AG08395 (cell line): ENCODE measurements at regions not wholly inside any gene's neighbourhood (a gene's known extent, or its start where the extent isn't known, plus 50 kb on each side); places are given as distances from the start of the nearest gene placed in this dataset.

Experiments
- DNase-seq: peaks from one replicate; pipeline ENCODE4 v3.0.0; 2012; ENCODE audit warnings: mixed read lengths, low spot score

DNA sequence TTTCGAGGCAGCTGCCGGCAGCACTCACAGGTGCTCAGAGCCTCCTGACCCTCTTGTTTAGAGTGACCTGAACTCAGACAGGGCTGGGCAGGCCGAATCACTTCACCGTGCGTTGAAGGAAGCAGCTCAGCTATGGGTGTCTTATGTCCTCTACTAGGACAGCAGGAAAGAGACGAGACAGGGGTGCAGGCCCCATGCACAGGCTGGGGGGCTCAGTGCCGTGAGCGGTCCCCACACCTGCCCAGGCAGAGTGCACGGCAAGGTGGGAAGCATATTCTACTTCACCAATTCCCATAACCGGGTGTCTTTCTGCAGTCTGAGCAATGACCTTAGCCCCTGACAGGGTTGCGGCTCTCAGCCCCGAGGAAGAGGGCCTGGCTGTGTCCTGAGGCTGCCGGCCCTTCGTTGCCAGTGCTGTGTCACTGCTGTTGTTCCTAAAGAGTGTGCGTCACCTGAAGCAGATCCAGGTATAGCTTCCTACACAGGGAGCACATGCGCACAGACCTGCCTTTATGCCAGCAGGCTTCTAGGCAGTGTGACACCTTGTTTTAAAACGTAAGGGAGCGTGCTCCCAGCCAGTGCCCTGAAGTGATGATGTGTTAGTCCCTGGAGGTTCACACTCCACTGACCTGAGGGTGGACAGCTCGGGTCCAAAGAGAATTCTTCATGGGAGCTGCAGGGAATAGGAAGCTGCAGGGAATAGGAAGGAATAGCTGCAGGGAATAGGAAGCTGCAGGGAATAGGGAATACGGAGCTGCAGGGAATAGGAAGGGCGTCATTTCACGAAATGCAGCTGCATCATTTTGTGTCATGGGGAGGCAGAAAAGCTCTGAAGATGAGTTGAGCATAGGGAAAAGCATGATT, 207.9 kb upstream of the SALL3 start:
- no peak for DNase-seq

- DNase-seq = no peak
Observed at GRCh38 chr18:78772360-78773302, 207.0 kb upstream of the SALL3 start.

- DNase-seq = no peak
Observed at GRCh38 chr18:78773303-78773755, 206.3 kb upstream of the SALL3 start.

- no peak for DNase-seq
Observed at GRCh38 chr18:78773819-78774218, 205.8 kb upstream of the SALL3 start.

DNA sequence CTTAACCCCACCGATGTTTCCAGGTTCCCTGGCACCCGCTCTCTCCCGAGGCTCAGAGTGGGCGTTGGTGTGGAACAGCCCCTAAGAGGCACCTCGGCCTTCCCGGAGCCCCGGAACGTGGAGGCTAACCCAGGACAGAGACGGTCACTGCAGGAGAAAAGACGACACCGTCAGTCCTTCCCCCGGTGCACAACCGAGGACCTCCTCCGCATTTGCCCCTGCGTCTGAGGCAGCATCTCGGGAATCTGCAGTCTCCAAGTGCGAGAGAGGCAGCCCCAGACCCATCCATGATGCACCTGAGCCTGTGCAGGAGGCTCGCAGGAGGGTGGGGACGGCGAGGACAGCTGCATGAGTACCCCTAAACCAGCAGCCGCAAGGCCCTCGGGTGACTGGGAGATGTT, 204.9 kb upstream of the SALL3 start:
- no peak for DNase-seq

- no peak for DNase-seq
Observed at GRCh38 chr18:78776151-78776550, 203.5 kb upstream of the SALL3 start.

- DNase-seq = no peak
Observed at GRCh38 chr18:78776706-78777285, 202.8 kb upstream of the SALL3 start.

- DNase-seq = no peak
Observed at GRCh38 chr18:78777992-78778391, 201.6 kb upstream of the SALL3 start.

GRCh38 chr18:78778651-78779050, 201.0 kb upstream of the SALL3 start:
- DNase-seq = no peak

GRCh38 chr18:78779996-78780718, 199.5 kb upstream of the SALL3 start:
- DNase-seq = no peak

DNA sequence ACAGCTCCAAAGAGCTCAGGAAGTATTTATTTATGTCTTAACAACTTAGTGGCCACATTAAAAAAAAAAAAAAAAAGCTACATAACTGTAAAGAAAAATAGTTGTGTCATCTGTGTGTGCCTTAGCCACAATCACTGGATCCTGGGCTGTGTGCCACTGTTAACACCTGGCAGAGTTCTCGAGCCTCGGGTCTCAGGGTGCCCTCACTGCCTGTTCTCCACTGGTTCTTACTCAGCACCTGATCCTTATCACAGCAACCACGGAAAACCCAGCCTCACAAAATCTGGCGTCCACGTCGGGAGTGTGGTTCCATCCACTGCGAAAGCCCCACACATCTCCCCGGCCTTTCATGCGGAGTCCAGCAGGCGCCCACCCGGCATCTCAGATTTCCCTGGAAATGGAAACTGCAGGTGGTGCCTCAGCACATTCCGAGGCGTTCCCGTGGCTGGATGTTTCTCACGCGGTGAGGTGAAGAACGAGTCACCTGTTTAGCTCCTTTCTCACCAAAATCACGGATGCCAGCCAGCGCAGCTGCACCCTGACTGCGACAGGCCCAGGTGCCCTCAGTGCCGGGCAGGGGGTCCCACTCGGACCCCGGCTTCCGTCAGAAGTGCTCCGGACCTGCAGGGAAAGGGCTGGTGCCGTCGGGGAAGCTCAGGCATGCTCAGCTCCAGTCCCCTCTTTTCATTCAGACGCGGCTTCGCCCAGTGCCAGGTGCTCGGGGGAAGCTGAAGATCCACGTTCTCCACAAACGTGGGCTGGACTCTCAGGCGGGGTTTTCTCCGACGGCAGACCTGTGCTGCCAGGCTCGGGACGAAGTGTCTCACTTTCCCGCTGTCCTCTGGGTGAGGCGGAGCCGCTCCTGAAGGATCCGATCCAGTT, 198.7 kb upstream of the SALL3 start:
- no peak for DNase-seq

GRCh38 chr18:78781601-78781960, 198.0 kb upstream of the SALL3 start:
- DNase-seq = no peak

- DNase-seq = no peak
Observed at GRCh38 chr18:78782951-78783563, 196.6 kb upstream of the SALL3 start.

GRCh38 chr18:78783564-78783960, 196.1 kb upstream of the SALL3 start:
- no peak for DNase-seq

DNA sequence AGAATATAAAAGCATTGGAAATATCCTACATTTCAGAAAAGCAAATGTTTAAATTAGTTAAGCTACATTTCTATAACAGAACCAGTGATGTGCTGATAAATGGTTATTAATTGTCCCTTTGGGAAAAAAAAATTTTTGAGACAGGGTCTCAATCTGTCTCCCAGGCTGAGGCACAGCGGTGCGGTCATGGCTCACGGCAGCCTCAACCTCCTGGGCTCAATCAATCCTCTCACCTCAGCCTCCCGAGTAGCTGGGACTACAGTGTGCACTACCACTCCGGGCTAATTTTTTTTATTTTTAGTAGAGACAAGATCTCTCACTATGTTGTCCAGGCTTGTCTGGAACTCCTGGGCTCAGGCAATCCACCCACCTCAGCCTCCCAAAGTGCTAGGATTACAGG, 194.8 kb upstream of the SALL3 start:
- no peak for DNase-seq

GRCh38 chr18:78785706-78786105, 193.9 kb upstream of the SALL3 start:
- DNase-seq = no peak

DNA sequence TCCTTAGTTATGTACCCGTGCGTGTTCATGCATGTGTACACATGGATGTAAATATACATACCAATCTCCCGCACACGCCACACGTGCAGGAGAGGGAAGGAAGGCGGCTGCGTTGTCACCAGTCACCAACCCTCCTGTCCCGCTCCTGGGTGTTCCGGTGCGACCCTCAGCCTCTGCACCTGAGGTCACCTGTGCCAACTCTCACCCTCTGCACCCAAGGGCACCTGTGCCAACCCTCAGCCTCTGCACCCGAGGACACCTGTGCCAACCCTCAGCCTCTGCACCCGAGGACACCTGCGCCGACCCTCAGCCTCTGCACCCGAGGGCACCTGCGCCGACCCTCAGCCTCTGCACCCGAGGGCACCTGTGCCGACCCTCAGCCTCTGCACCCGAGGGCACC, 192.8 kb upstream of the SALL3 start:
- DNase-seq = no peak

- no peak for DNase-seq
Observed at GRCh38 chr18:78787751-78788150, 191.9 kb upstream of the SALL3 start.

- DNase-seq = no peak
Observed at GRCh38 chr18:78788161-78788560, 191.5 kb upstream of the SALL3 start.

DNA sequence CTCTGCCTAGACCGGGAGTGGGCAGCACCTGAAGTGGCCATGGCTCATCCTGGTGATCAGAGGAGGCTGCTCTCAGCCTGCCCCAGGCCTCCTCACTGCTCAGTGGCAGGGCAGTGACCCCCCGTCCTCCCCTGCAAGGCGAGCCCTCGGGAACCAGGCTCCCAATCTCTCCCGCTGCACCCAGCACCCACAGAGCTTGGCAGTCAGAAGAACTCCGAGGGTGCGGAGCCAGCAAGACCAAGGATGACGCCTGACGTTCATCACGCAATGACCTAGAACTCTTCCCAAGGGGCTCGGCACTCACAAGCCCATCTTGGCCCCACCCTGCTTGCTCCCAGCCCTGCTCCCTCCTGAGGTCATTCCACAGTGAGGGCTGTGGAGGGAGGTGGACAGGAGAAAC, 189.8 kb upstream of the SALL3 start:
- DNase-seq = no peak

GRCh38 chr18:78790511-78790910, 189.1 kb upstream of the SALL3 start:
- no peak for DNase-seq
